ENCODE measurements at regions not wholly inside any gene's neighbourhood (a gene's known extent, or its start where the extent isn't known, plus 50 kb on each side); places are given as distances from the start of the nearest gene placed in this dataset.

DNA sequence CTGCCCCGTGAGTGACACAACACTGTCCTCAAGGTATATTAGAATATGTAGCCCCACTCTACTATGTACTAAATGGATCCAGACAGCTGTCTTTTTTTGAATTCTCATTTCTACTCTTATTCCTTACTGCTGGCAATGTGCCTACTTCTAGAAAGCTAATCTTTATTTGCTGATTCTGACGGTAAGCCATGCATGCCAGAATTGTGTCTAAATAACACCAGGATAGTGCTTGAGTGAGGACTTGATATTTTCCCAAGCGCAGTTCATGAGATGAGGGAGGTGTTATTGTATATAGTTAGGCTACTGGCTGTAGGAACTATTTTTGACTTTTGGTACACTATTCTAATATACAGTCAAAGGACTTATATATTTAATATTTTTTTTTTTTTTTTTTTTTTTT is 316.2 kb upstream of the NAV3 start:
- no peak overlapping the region for H2AFZ ChIP-seq (ENCODE audit: low read depth, low read length)
- no peaks in the 10 kb centered on the region for H3K27me3 ChIP-seq (ENCODE audit: insufficient read depth, low read length)
- Mint-ChIP-seq H3K4me3 (ENCODE audit: unreplicated experiment) (no peak overlapping the region), H3K4me1 (ENCODE audit: low read depth, unreplicated experiment) (no peaks in the 10 kb centered on the region), H3K9me3 (ENCODE audit: unreplicated experiment) (no peaks in the 10 kb centered on the region), H3K27ac (ENCODE audit: unreplicated experiment) (no peak overlapping the region), H3K36me3 (ENCODE audit: low read depth, unreplicated experiment) (no peaks in the 10 kb centered on the region), H3K27me3 (ENCODE audit: low read depth, unreplicated experiment) (no peaks in the 10 kb centered on the region)
- no peak overlapping the region for H3K4me2 ChIP-seq (ENCODE audit: low read length)
- H3K4me3 ChIP-seq (ENCODE audit: insufficient read depth, low read depth, low read length), result no peak overlapping the region
- TF ChIP-seq, protein P1, sequence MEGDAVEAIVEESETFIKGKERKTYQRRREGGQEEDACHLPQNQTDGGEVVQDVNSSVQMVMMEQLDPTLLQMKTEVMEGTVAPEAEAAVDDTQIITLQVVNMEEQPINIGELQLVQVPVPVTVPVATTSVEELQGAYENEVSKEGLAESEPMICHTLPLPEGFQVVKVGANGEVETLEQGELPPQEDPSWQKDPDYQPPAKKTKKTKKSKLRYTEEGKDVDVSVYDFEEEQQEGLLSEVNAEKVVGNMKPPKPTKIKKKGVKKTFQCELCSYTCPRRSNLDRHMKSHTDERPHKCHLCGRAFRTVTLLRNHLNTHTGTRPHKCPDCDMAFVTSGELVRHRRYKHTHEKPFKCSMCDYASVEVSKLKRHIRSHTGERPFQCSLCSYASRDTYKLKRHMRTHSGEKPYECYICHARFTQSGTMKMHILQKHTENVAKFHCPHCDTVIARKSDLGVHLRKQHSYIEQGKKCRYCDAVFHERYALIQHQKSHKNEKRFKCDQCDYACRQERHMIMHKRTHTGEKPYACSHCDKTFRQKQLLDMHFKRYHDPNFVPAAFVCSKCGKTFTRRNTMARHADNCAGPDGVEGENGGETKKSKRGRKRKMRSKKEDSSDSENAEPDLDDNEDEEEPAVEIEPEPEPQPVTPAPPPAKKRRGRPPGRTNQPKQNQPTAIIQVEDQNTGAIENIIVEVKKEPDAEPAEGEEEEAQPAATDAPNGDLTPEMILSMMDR (IDR thresholded peaks at IDR 0.05; ENCODE audit: insufficient read depth, low read depth, low read length), result no peak
- no peak for TF ChIP-seq EZH2 (IDR thresholded peaks at IDR 0.05; ENCODE audit: insufficient read depth, low read length)
- H3K9ac ChIP-seq (ENCODE audit: low read length), result no peak overlapping the region
- H3K79me2 ChIP-seq (ENCODE audit: insufficient read depth, low read length), result no peaks in the 10 kb centered on the region
- no peaks in the 10 kb centered on the region for H4K20me1 ChIP-seq (ENCODE audit: insufficient read depth, low read length)
- DNase-seq (ENCODE audit: low read depth) (no peak), FAIRE-seq (no peak)
- H3K36me3 ChIP-seq (ENCODE audit: insufficient read depth, low read length), result no peaks in the 10 kb centered on the region
- no peaks in the 10 kb centered on the region for H3K9me3 ChIP-seq (ENCODE audit: insufficient read depth, low read depth, low read length)
- H3K27ac ChIP-seq (ENCODE audit: low read depth, low read length), result no peak overlapping the region
- no peaks in the 10 kb centered on the region for H3K4me1 ChIP-seq (ENCODE audit: insufficient read depth, low read length)

DNA sequence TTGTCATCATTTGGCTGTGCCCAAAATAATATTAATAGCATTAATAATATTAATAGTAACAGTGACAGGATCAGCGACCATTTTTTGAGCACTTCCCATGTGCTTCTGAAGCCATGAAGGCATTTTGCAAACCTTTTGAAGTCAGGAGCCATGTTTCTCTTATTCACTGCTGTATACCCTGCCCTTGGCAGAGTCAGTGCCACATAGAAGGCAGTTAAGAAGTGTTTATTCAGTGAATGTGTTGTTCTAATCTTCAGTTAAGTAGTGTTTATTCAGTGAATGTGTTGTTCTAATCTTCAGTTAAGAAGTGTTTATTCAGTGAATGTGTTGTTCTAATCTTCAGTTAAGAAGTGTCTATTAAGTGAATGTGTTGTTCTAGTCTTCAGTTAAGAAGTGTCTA is 319.7 kb upstream of the NAV3 start:
- Histone ChIP-seq H3K4me2 (ENCODE audit: low read length) (no peak overlapping the region), H3K79me2 (ENCODE audit: insufficient read depth, low read length) (no peaks in the 10 kb centered on the region), H3K9ac (ENCODE audit: low read length) (no peak overlapping the region), H3K27me3 (ENCODE audit: insufficient read depth, low read length) (no peaks in the 10 kb centered on the region), H3K4me1 (ENCODE audit: insufficient read depth, low read length) (no peaks in the 10 kb centered on the region), H2AFZ (ENCODE audit: low read depth, low read length) (no peak overlapping the region), H3K4me3 (ENCODE audit: insufficient read depth, low read depth, low read length) (no peak overlapping the region), H3K27ac (ENCODE audit: low read depth, low read length) (no peak overlapping the region), H3K9me3 (ENCODE audit: insufficient read depth, low read depth, low read length) (no peaks in the 10 kb centered on the region), H3K36me3 (ENCODE audit: insufficient read depth, low read length) (no peaks in the 10 kb centered on the region), H4K20me1 (ENCODE audit: insufficient read depth, low read length) (no peaks in the 10 kb centered on the region)
- H3K4me3 Mint-ChIP-seq (ENCODE audit: unreplicated experiment), result no peak overlapping the region
- H3K4me1 Mint-ChIP-seq (ENCODE audit: low read depth, unreplicated experiment), result no peaks in the 10 kb centered on the region
- H3K27ac Mint-ChIP-seq (ENCODE audit: unreplicated experiment), result no peak overlapping the region
- no peaks in the 10 kb centered on the region for H3K9me3 Mint-ChIP-seq (ENCODE audit: unreplicated experiment)
- TF ChIP-seq EZH2 (IDR thresholded peaks at IDR 0.05; ENCODE audit: insufficient read depth, low read length), result no peak
- TF ChIP-seq, protein P1 (IDR thresholded peaks at IDR 0.05; ENCODE audit: insufficient read depth, low read depth, low read length), result no peak
- FAIRE-seq, result peak; percentile 54
- no peak for DNase-seq (ENCODE audit: low read depth)
- H3K36me3 Mint-ChIP-seq (ENCODE audit: low read depth, unreplicated experiment), result no peaks in the 10 kb centered on the region
- H3K27me3 Mint-ChIP-seq (ENCODE audit: low read depth, unreplicated experiment), result no peaks in the 10 kb centered on the region

DNA sequence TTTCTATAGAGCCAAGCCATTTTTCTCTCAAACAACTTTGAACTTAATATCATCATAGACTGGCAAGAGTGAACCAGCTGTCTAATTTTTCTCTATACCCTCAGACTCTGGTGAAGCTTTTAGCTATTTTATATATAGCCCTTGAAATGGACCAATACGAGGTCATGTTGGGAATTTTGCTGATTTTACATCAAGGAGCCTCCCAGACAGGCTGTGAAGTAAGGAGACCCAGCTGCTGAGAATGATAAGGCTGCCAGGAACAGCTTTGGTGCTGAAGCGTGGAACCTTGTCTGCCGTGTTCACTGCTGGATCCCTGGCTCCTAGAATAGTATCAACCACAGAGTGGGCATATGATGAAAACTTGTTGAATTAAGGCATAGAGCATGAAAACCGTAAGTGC is 326.2 kb upstream of the NAV3 start:
- Mint-ChIP-seq H3K9me3 (ENCODE audit: unreplicated experiment) (no peaks in the 10 kb centered on the region), H3K4me3 (ENCODE audit: unreplicated experiment) (no peak overlapping the region), H3K27me3 (ENCODE audit: low read depth, unreplicated experiment) (no peaks in the 10 kb centered on the region), H3K4me1 (ENCODE audit: low read depth, unreplicated experiment) (no peaks in the 10 kb centered on the region), H3K27ac (ENCODE audit: unreplicated experiment) (no peak overlapping the region), H3K36me3 (ENCODE audit: low read depth, unreplicated experiment) (no peaks in the 10 kb centered on the region)
- Histone ChIP-seq H3K4me1 (ENCODE audit: insufficient read depth, low read length) (no peaks in the 10 kb centered on the region), H3K36me3 (ENCODE audit: insufficient read depth, low read length) (no peaks in the 10 kb centered on the region), H3K9me3 (ENCODE audit: insufficient read depth, low read depth, low read length) (no peaks in the 10 kb centered on the region), H3K4me3 (ENCODE audit: insufficient read depth, low read depth, low read length) (no peak overlapping the region), H2AFZ (ENCODE audit: low read depth, low read length) (no peak overlapping the region), H3K9ac (ENCODE audit: low read length) (no peak overlapping the region), H4K20me1 (ENCODE audit: insufficient read depth, low read length) (no peaks in the 10 kb centered on the region), H3K79me2 (ENCODE audit: insufficient read depth, low read length) (no peaks in the 10 kb centered on the region), H3K4me2 (ENCODE audit: low read length) (no peak overlapping the region), H3K27me3 (ENCODE audit: insufficient read depth, low read length) (no peaks in the 10 kb centered on the region), H3K27ac (ENCODE audit: low read depth, low read length) (no peak overlapping the region)
- FAIRE-seq (no peak), DNase-seq (ENCODE audit: low read depth) (no peak)
- TF ChIP-seq, protein P1 (IDR thresholded peaks at IDR 0.05; ENCODE audit: insufficient read depth, low read depth, low read length), result no peak
- TF ChIP-seq EZH2 (IDR thresholded peaks at IDR 0.05; ENCODE audit: insufficient read depth, low read length), result no peak

Data from astrocyte (in vitro differentiated cells and primary cell).